ENCODE measurements at regions not wholly inside any gene's neighbourhood (a gene's known extent, or its start where the extent isn't known, plus 50 kb on each side); places are given as distances from the start of the nearest gene placed in this dataset.

DNA sequence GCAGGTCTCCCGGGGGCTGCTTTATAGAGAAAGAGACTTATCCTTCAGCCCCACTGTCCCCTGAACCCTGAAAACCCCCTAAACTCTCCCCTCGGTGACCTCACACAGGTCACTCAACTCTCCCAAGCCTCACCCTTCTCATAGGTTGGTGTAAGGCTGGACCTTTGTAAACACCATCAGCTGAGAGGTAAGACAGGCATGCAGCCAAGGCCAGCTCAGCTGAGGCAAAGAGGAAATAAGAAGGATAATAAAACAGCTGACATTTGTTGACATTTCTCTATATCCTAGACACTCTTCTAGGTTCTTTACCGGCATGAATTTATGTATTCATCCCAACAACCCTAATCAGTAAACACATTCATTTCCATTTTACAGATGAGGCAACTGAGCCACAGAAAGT, 134.3 kb downstream of the CCT6B start:
- intact Hi-C loops (cut with DNase I), result no loop called here
- Histone ChIP-seq H3K27me3 (no peaks in the 10 kb centered on the region), H3K4me3 (no peak overlapping the region), H3K27ac (no peak overlapping the region), H3K36me3 (replicated peaks in 1 of 2) (no peaks in the 10 kb centered on the region), H3K4me1 (replicated peaks in 1 of 2) (no peaks in the 10 kb centered on the region), H3K9me3 (replicated peaks in 1 of 3) (no peaks in the 10 kb centered on the region)
- 59 to 78% (median 75%) methylated on average over 3 of the region's 3 CpGs for WGBS, 4 donors
- DNase-seq, result no peak
- TF ChIP-seq CTCF (IDR thresholded peaks at IDR 0.05) (no peak), POLR2A (IDR thresholded peaks at IDR 0.05) (no peak)

GRCh38 chr17:34826332-34826731, 134.9 kb downstream of the CCT6B start:
- Histone ChIP-seq H3K27ac (no peak overlapping the region), H3K4me1 (replicated peaks in 1 of 2) (no peaks in the 10 kb centered on the region), H3K9me3 (replicated peaks in 1 of 3) (no peaks in the 10 kb centered on the region), H3K36me3 (replicated peaks in 1 of 2) (no peaks in the 10 kb centered on the region), H3K27me3 (no peaks in the 10 kb centered on the region), H3K4me3 (no peak overlapping the region)
- 33 to 40% (median 37%) methylated on average over 3 to 4 of the region's 4 CpGs for WGBS, 4 donors
- TF ChIP-seq POLR2A (IDR thresholded peaks at IDR 0.05) (no peak), CTCF (IDR thresholded peaks at IDR 0.05) (no peak)
- intact Hi-C loops (cut with DNase I), result no loop called here
- no peak for DNase-seq

DNA sequence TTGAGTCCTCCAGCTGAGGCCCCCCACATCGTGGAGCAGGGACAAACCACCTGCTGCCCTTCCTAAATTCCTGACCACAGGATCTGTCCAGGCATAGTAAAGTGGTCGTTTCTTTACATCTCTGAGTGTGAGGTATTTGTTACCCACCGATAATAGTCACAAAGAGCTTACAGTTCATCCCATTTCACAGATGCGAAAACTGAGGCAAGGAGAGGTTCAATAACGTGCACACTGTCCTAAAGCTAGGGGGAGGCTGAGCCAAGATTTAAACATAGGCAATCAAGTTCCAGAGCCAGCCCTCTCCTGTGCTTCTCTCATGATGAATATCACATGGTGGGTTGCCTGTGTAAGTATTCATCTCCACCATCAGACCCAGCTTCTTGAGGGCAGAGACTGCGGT, 135.4 kb downstream of the CCT6B start:
- DNase-seq, result no peak
- 71 to 77% (median 74%) methylated on average over 6 of the region's 6 CpGs for WGBS, 4 donors
- intact Hi-C loops (cut with DNase I), result no loop called here
- no peak overlapping the region for H3K27ac ChIP-seq
- H3K36me3 ChIP-seq (replicated peaks in 1 of 2), result no peaks in the 10 kb centered on the region
- H3K27me3 ChIP-seq, result no peaks in the 10 kb centered on the region
- H3K4me1 ChIP-seq (replicated peaks in 1 of 2), result no peaks in the 10 kb centered on the region
- no peaks in the 10 kb centered on the region for H3K9me3 ChIP-seq (replicated peaks in 1 of 3)
- TF ChIP-seq POLR2A (IDR thresholded peaks at IDR 0.05) (no peak), CTCF (IDR thresholded peaks at IDR 0.05) (no peak)
- H3K4me3 ChIP-seq, result no peak overlapping the region

DNA sequence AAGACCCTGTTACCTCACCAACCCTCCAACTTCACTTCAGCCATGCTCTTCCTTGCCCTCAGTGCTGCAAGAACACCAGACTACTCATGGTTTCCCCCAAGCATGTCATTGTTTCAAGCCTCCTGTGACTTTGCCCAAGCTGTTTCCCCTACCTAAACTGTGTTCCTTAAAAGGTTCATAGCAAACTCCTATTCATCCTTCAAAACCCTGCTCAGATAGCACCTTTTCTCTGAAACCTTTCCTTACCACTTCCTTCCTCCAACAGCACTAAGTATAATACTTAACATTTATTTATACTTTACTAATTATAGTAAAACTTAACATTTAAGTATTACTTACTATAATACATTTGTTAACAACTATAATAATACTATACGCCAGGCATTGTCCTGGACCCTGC, 136.2 kb downstream of the CCT6B start:
- Histone ChIP-seq H3K4me3 (no peak overlapping the region), H3K27ac (no peak overlapping the region), H3K9me3 (replicated peaks in 1 of 3) (no peaks in the 10 kb centered on the region), H3K36me3 (replicated peaks in 1 of 2) (no peaks in the 10 kb centered on the region), H3K4me1 (replicated peaks in 1 of 2) (no peaks in the 10 kb centered on the region), H3K27me3 (no peaks in the 10 kb centered on the region)
- DNase-seq, result no peak
- TF ChIP-seq POLR2A (IDR thresholded peaks at IDR 0.05) (no peak), CTCF (IDR thresholded peaks at IDR 0.05) (no peak)
- 87 to 94% (median 91%) methylated on average over 1 of the region's 1 CpG for WGBS, 4 donors
- intact Hi-C loops (cut with DNase I), result no loop called here
